Spleen (tissue), 7 donors: ENCODE measurements at regions not wholly inside any gene's neighbourhood (a gene's known extent, or its start where the extent isn't known, plus 50 kb on each side); places are given as distances from the start of the nearest gene placed in this dataset.

Experiments used
- CTCF ChIP-seq, 11 experiments: fragments of 200-600 bp in 7 of 11; fragments of 450-650 bp in 4 of 11; sonication (generic) in 4 of 11; IDR thresholded peaks in 8 of 11; conservative IDR thresholded peaks in 3 of 11; 1 replicate in 7 of 11; 2 replicates in 4 of 11; pipeline versions ENCODE4 v1.4.0 to v1.8.0; 2016 to 2021; ENCODE audit warnings: antibody characterized with exemption in 11 of 11, inconsistent platforms in 4 of 11, mild to moderate bottlenecking in 1 of 11
- POLR2A ChIP-seq, 3 donors: fragments of 450-650 bp; IDR thresholded peaks; one replicate each; pipeline ENCODE4 v1.5.1; 2017; ENCODE audit warnings: antibody characterized with exemption in 3 of 3, mild to moderate bottlenecking in 1 of 3
- donor health status: DM: no; HTN: no; CAD: no; lungs with moderate emphysema.
- donor health status: DM: no; HTN: no; CAD: no.
- donor health status: DM: no; HTN: no; CAD: no.

- TF ChIP-seq CTCF (IDR thresholded peaks at IDR 0.05 in 8 of 11, conservative IDR thresholded peaks at IDR 0.05 in 3 of 11) (no peak), POLR2A (IDR thresholded peaks at IDR 0.05) (no peak)
Measured at GRCh38 chr7:17679458-17679857, 260.8 kb downstream of the SNX13 start.
